ENCODE measurements at regions not wholly inside any gene's neighbourhood (a gene's known extent, or its start where the extent isn't known, plus 50 kb on each side); places are given as distances from the start of the nearest gene placed in this dataset.

- intact Hi-C loops (cut with DNase I; ENCODE audit: low total_unique reads) (no loop called here), in situ Hi-C loops (cut with MboI; ENCODE audit: low sequenced_read_pairs in 4 of 4) (no loop called here)
- no peak for ATAC-seq
Observed at GRCh38 chr6:77021232-77021631, 442.1 kb downstream of the HTR1B start.

GRCh38 chr6:77019081-77019480 is 444.2 kb downstream of the HTR1B start:
- DNase-seq, result no peak
- no peaks in the 10 kb centered on the region for H3K4me1 ChIP-seq
- TF ChIP-seq CTCF (IDR thresholded peaks at IDR 0.05 in 4 of 5, conservative IDR thresholded peaks at IDR 0.05 in 1 of 5) (no peak), POLR2A (IDR thresholded peaks at IDR 0.05) (no peak)
- in situ Hi-C loops (cut with MboI; ENCODE audit: low sequenced_read_pairs in 4 of 4) (no loop called here), intact Hi-C loops (cut with DNase I; ENCODE audit: low total_unique reads) (no loop called here)
- H3K27ac ChIP-seq, result no peak overlapping the region
- no peaks in the 10 kb centered on the region for H3K27me3 ChIP-seq
- H3K9me3 ChIP-seq, result no peaks in the 10 kb centered on the region
- ATAC-seq, result no peak
- no peaks in the 10 kb centered on the region for H3K36me3 ChIP-seq
- H3K4me3 ChIP-seq, result no peak overlapping the region

More at GRCh38 chr6:77021232-77021631, 442.1 kb downstream of the HTR1B start:
- H3K27ac ChIP-seq, result no peak overlapping the region
- TF ChIP-seq POLR2A (IDR thresholded peaks at IDR 0.05) (no peak), CTCF (IDR thresholded peaks at IDR 0.05 in 4 of 5, conservative IDR thresholded peaks at IDR 0.05 in 1 of 5) (no peak)
- H3K4me3 ChIP-seq, result no peak overlapping the region
- no peaks in the 10 kb centered on the region for H3K4me1 ChIP-seq
- no peaks in the 10 kb centered on the region for H3K36me3 ChIP-seq
- DNase-seq, result no peak
- H3K27me3 ChIP-seq, result no peaks in the 10 kb centered on the region
- H3K9me3 ChIP-seq, result no peaks in the 10 kb centered on the region

- TF ChIP-seq CTCF (IDR thresholded peaks at IDR 0.05 in 4 of 5, conservative IDR thresholded peaks at IDR 0.05 in 1 of 5), result no peak
- no peak for TF ChIP-seq POLR2A (IDR thresholded peaks at IDR 0.05)
- Histone ChIP-seq H3K36me3 (no peaks in the 10 kb centered on the region), H3K27ac (no peak overlapping the region), H3K9me3 (no peaks in the 10 kb centered on the region), H3K4me3 (no peak overlapping the region), H3K4me1 (no peaks in the 10 kb centered on the region), H3K27me3 (no peaks in the 10 kb centered on the region)
- ATAC-seq (no peak), DNase-seq (no peak)
- intact Hi-C loops (cut with DNase I; ENCODE audit: low total_unique reads) (no loop called here), in situ Hi-C loops (cut with MboI; ENCODE audit: low sequenced_read_pairs in 4 of 4) (no loop called here)
Observed at GRCh38 chr6:77017537-77017936, 445.8 kb downstream of the HTR1B start.

GRCh38 chr6:77015350-77015749 is 447.9 kb downstream of the HTR1B start:
- no peak for TF ChIP-seq CTCF (IDR thresholded peaks at IDR 0.05 in 4 of 5, conservative IDR thresholded peaks at IDR 0.05 in 1 of 5)
- no peak for TF ChIP-seq POLR2A (IDR thresholded peaks at IDR 0.05)
- no peak overlapping the region for H3K4me3 ChIP-seq
- DNase-seq (no peak), ATAC-seq (no peak)
- no peaks in the 10 kb centered on the region for H3K36me3 ChIP-seq
- H3K4me1 ChIP-seq, result no peaks in the 10 kb centered on the region
- no peak overlapping the region for H3K27ac ChIP-seq
- in situ Hi-C loops (cut with MboI; ENCODE audit: low sequenced_read_pairs in 4 of 4) (no loop called here), intact Hi-C loops (cut with DNase I; ENCODE audit: low total_unique reads) (no loop called here)
- H3K9me3 ChIP-seq, result no peaks in the 10 kb centered on the region
- no peaks in the 10 kb centered on the region for H3K27me3 ChIP-seq

GRCh38 chr6:77011929-77012545 is 451.3 kb downstream of the HTR1B start:
- DNase-seq (no peak), ATAC-seq (no peak)
- TF ChIP-seq CTCF (IDR thresholded peaks at IDR 0.05 in 4 of 5, conservative IDR thresholded peaks at IDR 0.05 in 1 of 5) (no peak), POLR2A (IDR thresholded peaks at IDR 0.05) (no peak)
- no peaks in the 10 kb centered on the region for H3K9me3 ChIP-seq
- no peaks in the 10 kb centered on the region for H3K27me3 ChIP-seq
- H3K27ac ChIP-seq, result no peak overlapping the region
- intact Hi-C loops (cut with DNase I; ENCODE audit: low total_unique reads), result no loop called here
- H3K36me3 ChIP-seq, result no peaks in the 10 kb centered on the region
- no peaks in the 10 kb centered on the region for H3K4me1 ChIP-seq
- in situ Hi-C loops (cut with MboI; ENCODE audit: low sequenced_read_pairs in 4 of 4), result no loop called here
- H3K4me3 ChIP-seq, result no peak overlapping the region

Measured in gastrocnemius medialis (tissue), 4 donors.